Activated CD4-positive, alpha-beta T cell treated with anti-CD3 and anti-CD28 coated beads, Interleukin-2, amount 50 U/mL, for 24 hours (primary cell): ENCODE measurements at regions not wholly inside any gene's neighbourhood (a gene's known extent, or its start where the extent isn't known, plus 50 kb on each side); places are given as distances from the start of the nearest gene placed in this dataset.

Experiments used
- DNase-seq, 2 donors: peaks; one replicate each; pipeline ENCODE4 v3.0.0-alpha.2; 2020; ENCODE audit warnings: low read depth in 1 of 2, low spot score in 1 of 2

DNA sequence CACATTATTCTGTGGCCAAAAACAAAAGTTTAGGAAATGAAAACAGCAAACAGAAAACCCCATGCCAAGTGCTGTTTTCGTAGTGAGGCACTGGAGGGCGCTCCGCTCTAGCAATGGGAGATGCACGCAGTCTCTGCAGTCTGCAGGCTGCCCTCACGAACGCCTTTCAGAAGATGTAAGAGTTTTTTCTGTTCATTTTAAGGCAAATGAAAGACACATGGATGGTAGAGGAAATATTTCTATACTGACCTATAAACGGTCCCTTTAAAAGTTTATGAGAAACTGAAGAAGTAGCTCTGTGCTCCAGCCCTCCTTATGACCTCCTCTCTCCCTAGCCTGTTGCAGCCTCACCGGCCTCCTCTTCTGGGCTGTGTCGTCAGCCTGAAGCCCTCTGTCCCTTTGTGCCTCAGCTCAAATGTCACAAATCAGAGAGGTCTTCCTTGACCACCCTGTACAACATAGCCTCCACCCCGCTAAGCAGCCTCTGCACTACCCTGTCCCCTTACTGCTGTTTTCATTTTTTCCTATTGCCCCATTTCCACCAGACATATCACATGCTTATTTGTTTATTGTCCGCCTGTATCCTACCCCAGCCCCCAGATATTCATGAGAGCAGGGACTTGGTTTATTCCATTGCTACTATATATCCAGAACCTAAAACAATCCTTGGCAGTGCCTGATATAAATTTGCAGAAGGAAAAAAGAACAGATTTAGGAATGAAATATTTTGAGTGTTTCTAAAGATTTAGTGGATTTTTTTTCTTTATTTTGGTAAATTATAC, 116.4 kb downstream of the TM9SF2 start:
- DNase-seq: no peak

DNA sequence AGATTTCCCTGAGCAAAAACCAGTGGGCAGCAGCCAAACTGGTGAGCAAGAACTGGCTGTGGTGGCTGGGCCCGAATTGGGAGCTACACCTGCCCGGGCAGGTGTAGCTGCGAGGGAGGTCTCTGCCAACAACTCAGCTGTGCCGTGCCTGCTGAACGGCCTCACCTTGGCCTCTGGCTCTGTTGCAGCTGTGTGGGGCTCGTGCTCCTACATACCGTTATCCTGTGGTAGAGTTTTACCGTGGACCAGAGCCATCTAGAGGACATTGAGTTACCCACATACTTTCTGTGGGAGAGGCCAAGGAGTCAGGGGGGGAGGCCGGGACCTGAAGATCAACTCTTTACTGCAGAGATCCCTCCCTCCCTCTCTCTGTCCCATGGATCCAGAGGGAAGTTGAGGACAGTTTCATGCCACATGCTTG, 113.2 kb downstream of the TM9SF2 start:
- DNase-seq: no peak
